GM12878 (cell line): ENCODE measurements at regions not wholly inside any gene's neighbourhood (a gene's known extent, or its start where the extent isn't known, plus 50 kb on each side); places are given as distances from the start of the nearest gene placed in this dataset.

Experiments used
- ATAC-seq: fragments of 200-7000 bp; cut with Tn5 transposase; 3 replicates; pipeline ENCODE4 v1.9.1; 2020; ENCODE audit warnings: mild to moderate bottlenecking, moderate library complexity
- BruUV-seq: library from RNA; stranded (reverse); fragments of 400-500 nt; replicated peaks from 2 replicates; lab custom pipeline; 2021; lab: Mats Ljungman, UMichigan
- CTCF ChIA-PET: fragments of 300-600 bp; sonication (Branson Sonifier 250); formaldehyde crosslinking; extraction: SDS; loops from one replicate; lab custom pipeline; 2021; ENCODE audit warnings: inconsistent platforms; lab: Yijun Ruan, JAX
- POLR2A ChIA-PET: fragments of 350-600 bp; formaldehyde crosslinking; extraction: SDS; loops from one replicate; lab custom pipeline; 2021; ENCODE audit warnings: inconsistent platforms; lab: Charles Lee
- RAD21 ChIA-PET: fragments of 300-600 bp; sonication (Branson Sonifier 250); formaldehyde crosslinking; loops from one replicate; lab custom pipeline; 2023; ENCODE audit warnings: antibody characterized with exemption; ENCODE audit not compliant: unreplicated experiment; lab: Charles Lee
- SMC1A ChIA-PET: fragments of 300-600 bp; sonication (Branson Sonifier 250); formaldehyde crosslinking; loops from one replicate; lab custom pipeline; 2023; ENCODE audit not compliant: unreplicated experiment, uncharacterized antibody; lab: Charles Lee
- DNase-seq: peaks from one replicate; pipeline ENCODE4 v3.0.0-alpha.2; 2011; ENCODE audit warnings: low read depth, low spot score
- FAIRE-seq: peaks from 3 replicates; lab custom pipeline; 2011; peaks lifted over from hg19 to GRCh38; lab: Jason Lieb, UNC
- H2AFZ ChIP-seq: 2 replicates; pipeline ENCODE4 v1.6.0; 2011; ENCODE audit warnings: low read depth, low read length, control low read depth; ENCODE audit not compliant: control insufficient read depth
- H3K27ac ChIP-seq: 2 replicates; pipeline ENCODE4 v1.5.1; 2011; ENCODE audit warnings: control low read depth; ENCODE audit not compliant: control insufficient read depth, insufficient read depth
- H3K27me3 ChIP-seq, 2 experiments: replicated peaks in 1 of 2; 2 replicates each; pipeline versions ENCODE4 v1.6.0 to v1.6.1; 2011; ENCODE audit warnings: low read length in 1 of 2; ENCODE audit not compliant: control insufficient read depth in 2 of 2, insufficient read depth in 2 of 2
- H3K36me3 ChIP-seq, 2 experiments: 2 replicates each; pipeline ENCODE4 v1.5.1; 2011; ENCODE audit warnings: low read length in 1 of 2; ENCODE audit not compliant: control insufficient read depth in 2 of 2, insufficient read depth in 2 of 2
- H3K4me1 ChIP-seq: 2 replicates; pipeline ENCODE4 v1.6.1; 2011; ENCODE audit warnings: mild to moderate bottlenecking, low read length, moderate library complexity, mixed read lengths; ENCODE audit not compliant: control insufficient read depth, insufficient read depth
- H3K4me2 ChIP-seq: 2 replicates; pipeline ENCODE4 v1.6.0; 2011; ENCODE audit warnings: control low read depth; ENCODE audit not compliant: control insufficient read depth, insufficient read depth
- H3K4me3 ChIP-seq: fragments of 200-600 bp; sonication (generic); 2 replicates; pipeline ENCODE4 v1.5.1; 2016
- H3K79me2 ChIP-seq: 2 replicates; pipeline ENCODE4 v1.6.0; 2011; ENCODE audit warnings: low read length; ENCODE audit not compliant: control insufficient read depth, insufficient read depth
- H3K9ac ChIP-seq: 2 replicates; pipeline ENCODE4 v1.8.0; 2011; ENCODE audit warnings: low read length, control low read depth, mixed read lengths; ENCODE audit not compliant: control insufficient read depth, insufficient read depth
- H3K9me3 ChIP-seq: replicated peaks from 3 replicates; pipeline ENCODE4 v1.5.1; 2011; ENCODE audit warnings: mild to moderate bottlenecking, low read length; ENCODE audit not compliant: control insufficient read depth, insufficient read depth
- H4K20me1 ChIP-seq: 2 replicates; pipeline ENCODE4 v1.6.0; 2011; ENCODE audit not compliant: control insufficient read depth, insufficient read depth
- MYC ChIP-seq: IDR thresholded peaks from 2 replicates; pipeline ENCODE4 v1.6.1; 2011; ENCODE audit warnings: mild to moderate bottlenecking, low read length, moderate library complexity, inconsistent platforms; ENCODE audit not compliant: insufficient read depth, insufficient replicate concordance, insufficient read length, severe bottlenecking
- RB1 ChIP-seq: fragments of 450-650 bp; formaldehyde crosslinking; IDR thresholded peaks from 2 replicates; pipeline ENCODE4 v1.6.1; 2017; ENCODE audit warnings: mild to moderate bottlenecking, borderline replicate concordance
- SUPT20H ChIP-seq: IDR thresholded peaks from 2 replicates; pipeline ENCODE4 v1.6.1; 2011; ENCODE audit warnings: low read depth, mild to moderate bottlenecking, low read length, moderate library complexity, borderline replicate concordance; ENCODE audit not compliant: control insufficient read depth
- TAF1 ChIP-seq: IDR thresholded peaks from 2 replicates; pipeline ENCODE4 v1.6.1; 2011; ENCODE audit warnings: mild to moderate bottlenecking, low read depth, low read length, borderline replicate concordance
- WGBS: methylation state at CpG from one replicate; pipeline ENCODE4 v1.1.6; 2016; ENCODE audit warnings: low lambda C conversion rate; ENCODE audit not compliant: insufficient replicate concordance, insufficient coverage; ENCODE audit errors: missing lambda C conversion rate; 5-methylcytosine and 5-hydroxymethylcytosine counted together
- in situ Hi-C: fragments of 300-500 bp; cut with MboI; formaldehyde crosslinking; loops from 9 replicates; pipeline ENCODE4 v1.14.3; 2018; ENCODE audit warnings: mixed read lengths
- intact Hi-C: fragments of 100-400 bp; cut with micrococcal nuclease; formaldehyde crosslinking; loops from one replicate; pipeline ENCODE4 v1.14.2; 2022; ENCODE audit not compliant: unreplicated experiment
- TF ChIP-seq, protein P1 (sequence below): IDR thresholded peaks from 2 replicates; pipeline ENCODE4 v1.6.1; 2012; ENCODE audit warnings: low read depth, low read length, improper control_type of control experiment

DNA sequence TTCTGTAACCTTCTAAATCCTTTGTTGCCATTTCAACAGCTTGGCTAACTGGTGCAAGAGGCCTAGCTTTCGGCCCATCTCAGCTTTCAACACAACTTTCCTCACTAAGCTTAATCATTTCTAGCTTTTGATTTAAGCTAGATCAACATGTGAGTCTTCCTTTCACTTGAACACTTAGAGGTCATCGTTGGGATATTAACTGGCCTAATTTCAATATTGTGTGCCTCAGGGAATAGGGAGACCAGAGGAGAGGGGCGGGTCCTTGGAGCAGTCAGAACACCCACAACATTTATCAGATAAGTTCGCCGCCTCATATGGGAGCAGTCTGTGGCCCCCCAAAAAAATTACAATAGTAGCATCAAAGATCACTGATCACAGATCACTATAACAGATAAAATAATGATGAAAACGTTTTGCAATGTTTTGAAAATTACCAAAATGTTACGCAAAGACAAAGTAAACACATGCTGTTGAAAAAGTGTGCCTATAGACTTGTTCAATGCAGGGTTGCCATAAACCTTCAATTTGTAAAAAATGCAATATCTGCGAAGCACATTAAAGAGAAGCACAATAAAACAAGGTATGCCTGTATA lies 66.8 kb upstream of the PCSK1 start:
- Histone ChIP-seq H3K79me2 (no peaks in the 10 kb centered on the region), H3K36me3 (no peaks in the 10 kb centered on the region), H3K27ac (no peak overlapping the region), H2AFZ (no peak overlapping the region), H3K27me3 (no peaks in the 10 kb centered on the region), H3K4me2 (no peak overlapping the region), H3K9ac (no peak overlapping the region), H3K4me3 (no peak overlapping the region), H3K9me3 (no peaks in the 10 kb centered on the region), H4K20me1 (no peaks in the 10 kb centered on the region), H3K4me1 (no peaks in the 10 kb centered on the region)
- ChIA-PET POLR2A (no interaction called here), SMC1A (interaction anchor here (0.6 kb wide), 1 partner anchor 81 kb away, joined by 4 read pairs; no protein-coding TSS in a partner anchor), RAD21 (no interaction called here), CTCF (interaction anchor here (1.0 kb wide), 1 partner anchor 107 kb away, joined by 3 read pairs; no protein-coding TSS in a partner anchor)
- intact Hi-C loops: no loop called here
- no TSS peak for BruUV-seq
- FAIRE-seq (no peak), ATAC-seq (no peak), DNase-seq (no peak)
- TF ChIP-seq MYC (no peak), TAF1 (no peak), SUPT20H (no peak), RB1 (no peak)
- TF ChIP-seq, protein P1, sequence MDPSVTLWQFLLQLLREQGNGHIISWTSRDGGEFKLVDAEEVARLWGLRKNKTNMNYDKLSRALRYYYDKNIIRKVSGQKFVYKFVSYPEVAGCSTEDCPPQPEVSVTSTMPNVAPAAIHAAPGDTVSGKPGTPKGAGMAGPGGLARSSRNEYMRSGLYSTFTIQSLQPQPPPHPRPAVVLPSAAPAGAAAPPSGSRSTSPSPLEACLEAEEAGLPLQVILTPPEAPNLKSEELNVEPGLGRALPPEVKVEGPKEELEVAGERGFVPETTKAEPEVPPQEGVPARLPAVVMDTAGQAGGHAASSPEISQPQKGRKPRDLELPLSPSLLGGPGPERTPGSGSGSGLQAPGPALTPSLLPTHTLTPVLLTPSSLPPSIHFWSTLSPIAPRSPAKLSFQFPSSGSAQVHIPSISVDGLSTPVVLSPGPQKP: no peak
- in situ Hi-C loops: no loop called here
- whole genome bisulfite sequencing: 32% methylated on average over 8 of the region's 8 CpGs
